ENCODE measurements at regions not wholly inside any gene's neighbourhood (a gene's known extent, or its start where the extent isn't known, plus 50 kb on each side); places are given as distances from the start of the nearest gene placed in this dataset.

DNA sequence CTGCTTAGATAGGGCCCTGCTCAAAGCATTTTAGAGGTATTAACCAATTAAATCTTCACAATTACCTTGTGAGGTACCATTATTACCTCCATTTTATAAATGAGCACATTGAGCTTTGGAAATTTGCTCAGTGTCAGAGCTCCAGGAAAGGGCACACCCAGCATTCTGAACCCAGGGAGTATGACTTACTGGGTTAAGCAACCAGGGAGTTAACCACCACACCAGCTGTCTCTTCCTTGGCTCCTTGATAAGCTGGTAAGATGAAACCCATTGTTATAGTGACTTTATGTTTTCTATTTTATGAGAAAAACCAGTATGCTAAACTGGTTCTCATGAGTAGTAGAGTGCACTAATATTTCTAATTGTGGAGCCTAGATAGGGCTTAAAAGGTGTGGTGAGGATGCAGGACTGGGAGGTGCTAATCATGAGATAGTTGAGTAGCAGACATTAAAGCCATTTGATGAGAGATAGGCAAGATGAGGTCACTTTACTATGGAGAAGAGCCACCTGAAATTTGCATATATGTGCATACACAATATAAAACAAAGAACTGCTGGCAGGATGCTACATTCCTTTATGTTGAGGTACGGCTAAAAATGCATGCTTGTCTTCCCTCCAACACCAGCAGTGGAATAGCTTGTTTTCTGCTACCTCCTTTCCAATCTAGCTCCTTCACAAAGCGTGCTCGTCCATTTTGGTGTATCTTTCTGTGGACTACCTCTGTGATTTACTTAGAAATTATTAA lies 556.1 kb downstream of the SPRY1 start:
- H3K36me3 ChIP-seq (ENCODE audit: insufficient read depth, low read length), result no peaks in the 10 kb centered on the region
- TF ChIP-seq EZH2 (IDR thresholded peaks at IDR 0.05; ENCODE audit: borderline replicate concordance, low read length), result no peak
- TF ChIP-seq, protein P1, sequence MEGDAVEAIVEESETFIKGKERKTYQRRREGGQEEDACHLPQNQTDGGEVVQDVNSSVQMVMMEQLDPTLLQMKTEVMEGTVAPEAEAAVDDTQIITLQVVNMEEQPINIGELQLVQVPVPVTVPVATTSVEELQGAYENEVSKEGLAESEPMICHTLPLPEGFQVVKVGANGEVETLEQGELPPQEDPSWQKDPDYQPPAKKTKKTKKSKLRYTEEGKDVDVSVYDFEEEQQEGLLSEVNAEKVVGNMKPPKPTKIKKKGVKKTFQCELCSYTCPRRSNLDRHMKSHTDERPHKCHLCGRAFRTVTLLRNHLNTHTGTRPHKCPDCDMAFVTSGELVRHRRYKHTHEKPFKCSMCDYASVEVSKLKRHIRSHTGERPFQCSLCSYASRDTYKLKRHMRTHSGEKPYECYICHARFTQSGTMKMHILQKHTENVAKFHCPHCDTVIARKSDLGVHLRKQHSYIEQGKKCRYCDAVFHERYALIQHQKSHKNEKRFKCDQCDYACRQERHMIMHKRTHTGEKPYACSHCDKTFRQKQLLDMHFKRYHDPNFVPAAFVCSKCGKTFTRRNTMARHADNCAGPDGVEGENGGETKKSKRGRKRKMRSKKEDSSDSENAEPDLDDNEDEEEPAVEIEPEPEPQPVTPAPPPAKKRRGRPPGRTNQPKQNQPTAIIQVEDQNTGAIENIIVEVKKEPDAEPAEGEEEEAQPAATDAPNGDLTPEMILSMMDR (IDR thresholded peaks at IDR 0.05; ENCODE audit: low read length), result no peak
- H4K20me1 ChIP-seq (ENCODE audit: insufficient read depth, low read length), result no peaks in the 10 kb centered on the region
- no peak overlapping the region for H3K4me3 ChIP-seq (ENCODE audit: low read depth, low read length, poor library complexity, severe bottlenecking)
- no peaks in the 10 kb centered on the region for H3K9me3 ChIP-seq (ENCODE audit: low read length)
- no peaks in the 10 kb centered on the region for H3K9me2 ChIP-seq (ENCODE audit: low read depth, low read length)
- H3K4me2 ChIP-seq (ENCODE audit: low read length), result no peak overlapping the region
- no peak overlapping the region for H3K27ac ChIP-seq (ENCODE audit: low read depth, low read length, poor library complexity, severe bottlenecking)
- 0 out of 2 replicates have a peak overlapping the region, but pooled peaks have one; percentile 38 for H2AFZ ChIP-seq (ENCODE audit: low read length)
- no peaks in the 10 kb centered on the region for H3K4me1 ChIP-seq (ENCODE audit: insufficient read depth, low read length, severe bottlenecking)
- no peaks in the 10 kb centered on the region for H3K27me3 ChIP-seq (ENCODE audit: insufficient read depth, low read length)
- no peaks in the 10 kb centered on the region for H3K79me2 ChIP-seq (ENCODE audit: insufficient read depth, low read length)
- H3K9ac ChIP-seq (ENCODE audit: low read length), result no peak overlapping the region
- H3F3A ChIP-seq (ENCODE audit: insufficient read depth, low read length), result no peaks in the 10 kb centered on the region

- H3K27ac ChIP-seq (ENCODE audit: low read depth, low read length, poor library complexity, severe bottlenecking), result no peak overlapping the region
- H4K20me1 ChIP-seq (ENCODE audit: insufficient read depth, low read length), result no peaks in the 10 kb centered on the region
- no peaks in the 10 kb centered on the region for H3K79me2 ChIP-seq (ENCODE audit: insufficient read depth, low read length)
- H3K27me3 ChIP-seq (ENCODE audit: insufficient read depth, low read length), result no peaks in the 10 kb centered on the region
- no peaks in the 10 kb centered on the region for H3K9me2 ChIP-seq (ENCODE audit: low read depth, low read length)
- H3K4me2 ChIP-seq (ENCODE audit: low read length), result 0 out of 2 replicates have a peak overlapping the region, but pooled peaks have one; percentile 24
- no peak overlapping the region for H3K9ac ChIP-seq (ENCODE audit: low read length)
- H3K36me3 ChIP-seq (ENCODE audit: insufficient read depth, low read length), result no peaks in the 10 kb centered on the region
- no peaks in the 10 kb centered on the region for H3K4me1 ChIP-seq (ENCODE audit: insufficient read depth, low read length, severe bottlenecking)
- no peaks in the 10 kb centered on the region for H3K9me3 ChIP-seq (ENCODE audit: low read length)
- TF ChIP-seq, protein P1 (IDR thresholded peaks at IDR 0.05; ENCODE audit: low read length), result no peak
- no peak for TF ChIP-seq EZH2 (IDR thresholded peaks at IDR 0.05; ENCODE audit: borderline replicate concordance, low read length)
- H2AFZ ChIP-seq (ENCODE audit: low read length), result 0 out of 2 replicates have a peak overlapping the region, but pooled peaks have one; percentile 71
- no peaks in the 10 kb centered on the region for H3F3A ChIP-seq (ENCODE audit: insufficient read depth, low read length)
- no peak overlapping the region for H3K4me3 ChIP-seq (ENCODE audit: low read depth, low read length, poor library complexity, severe bottlenecking)
These were observed 557.0 kb downstream of the SPRY1 start for GRCh38 chr4:123953566-123953965.

DNA sequence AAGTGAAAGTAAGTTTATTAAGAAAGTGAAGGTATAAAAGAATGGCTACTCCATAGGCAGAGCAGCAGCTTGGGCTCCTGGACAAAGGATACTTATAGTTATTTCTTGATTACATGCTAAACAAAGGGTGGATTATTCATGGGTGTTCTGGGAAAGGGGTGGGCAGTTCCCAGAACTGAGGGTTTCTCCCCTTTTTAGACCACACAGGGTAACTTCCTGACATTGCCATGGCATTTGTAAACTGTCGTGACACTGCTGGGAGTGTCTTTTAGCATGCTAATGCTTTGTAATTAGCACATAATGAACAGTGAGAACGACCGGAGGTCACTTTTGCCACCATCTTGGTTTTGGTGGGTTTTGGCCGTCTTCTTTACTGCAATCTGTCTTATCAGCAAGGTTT lies 557.6 kb downstream of the SPRY1 start:
- Histone ChIP-seq H3K4me3 (ENCODE audit: low read depth, low read length, poor library complexity, severe bottlenecking) (no peak overlapping the region), H2AFZ (ENCODE audit: low read length) (peak overlapping the region; percentile 71; the same call in 1 of the 2 replicates), H3K79me2 (ENCODE audit: insufficient read depth, low read length) (no peaks in the 10 kb centered on the region), H3K27ac (ENCODE audit: low read depth, low read length, poor library complexity, severe bottlenecking) (no peak overlapping the region), H4K20me1 (ENCODE audit: insufficient read depth, low read length) (no peaks in the 10 kb centered on the region), H3K4me2 (ENCODE audit: low read length) (peak overlapping the region; percentile 24), H3K27me3 (ENCODE audit: insufficient read depth, low read length) (no peaks in the 10 kb centered on the region), H3K36me3 (ENCODE audit: insufficient read depth, low read length) (no peaks in the 10 kb centered on the region), H3K4me1 (ENCODE audit: insufficient read depth, low read length, severe bottlenecking) (no peaks in the 10 kb centered on the region), H3K9me2 (ENCODE audit: low read depth, low read length) (no peaks in the 10 kb centered on the region), H3K9me3 (ENCODE audit: low read length) (no peaks in the 10 kb centered on the region), H3F3A (ENCODE audit: insufficient read depth, low read length) (no peaks in the 10 kb centered on the region), H3K9ac (ENCODE audit: low read length) (no peak overlapping the region)
- TF ChIP-seq EZH2 (IDR thresholded peaks at IDR 0.05; ENCODE audit: borderline replicate concordance, low read length), result no peak
- TF ChIP-seq, protein P1 (IDR thresholded peaks at IDR 0.05; ENCODE audit: low read length), result no peak
